ENCODE measurements at regions not wholly inside any gene's neighbourhood (a gene's known extent, or its start where the extent isn't known, plus 50 kb on each side); places are given as distances from the start of the nearest gene placed in this dataset.

DNA sequence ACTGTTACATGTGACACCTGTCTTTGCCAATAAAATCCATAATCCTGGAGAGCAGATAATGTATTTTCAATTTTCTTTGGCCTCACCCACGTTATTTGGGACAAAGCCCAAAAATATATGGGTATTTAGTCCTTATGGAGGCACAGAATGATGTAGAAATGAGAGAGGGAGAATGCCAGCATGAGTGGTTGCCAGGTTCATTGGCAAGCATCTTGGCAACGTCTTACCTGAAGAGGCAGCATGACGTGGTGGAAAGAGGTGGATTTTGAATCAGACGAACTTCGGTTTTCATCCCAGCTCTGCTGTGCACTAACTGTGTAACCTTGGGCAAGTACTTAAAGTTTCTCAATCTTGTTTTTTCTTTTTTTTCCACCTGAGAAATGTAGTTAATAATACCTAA is 969.6 kb upstream of the PIK3C3 start:
- Histone ChIP-seq H3K27me3 (ENCODE audit: insufficient read depth, low read length) (no peaks in the 10 kb centered on the region), H2AFZ (ENCODE audit: low read depth, low read length) (no peak overlapping the region), H3K9me3 (ENCODE audit: insufficient read depth, low read depth, low read length) (no peaks in the 10 kb centered on the region), H3K79me2 (ENCODE audit: insufficient read depth, low read length) (no peaks in the 10 kb centered on the region), H3K4me3 (ENCODE audit: insufficient read depth, low read depth, low read length) (no peak overlapping the region), H3K27ac (ENCODE audit: low read depth, low read length) (no peak overlapping the region), H3K9ac (ENCODE audit: low read length) (no peak overlapping the region), H3K36me3 (ENCODE audit: insufficient read depth, low read length) (no peaks in the 10 kb centered on the region), H3K4me2 (ENCODE audit: low read length) (no peak overlapping the region), H4K20me1 (ENCODE audit: insufficient read depth, low read length) (no peaks in the 10 kb centered on the region), H3K4me1 (ENCODE audit: insufficient read depth, low read length) (no peaks in the 10 kb centered on the region)
- Mint-ChIP-seq H3K9me3 (ENCODE audit: unreplicated experiment) (peaks cover 2% of the 10 kb centered on the region), H3K27me3 (ENCODE audit: low read depth, unreplicated experiment) (no peaks in the 10 kb centered on the region), H3K4me1 (ENCODE audit: low read depth, unreplicated experiment) (no peaks in the 10 kb centered on the region), H3K36me3 (ENCODE audit: low read depth, unreplicated experiment) (no peaks in the 10 kb centered on the region), H3K27ac (ENCODE audit: unreplicated experiment) (no peak overlapping the region), H3K4me3 (ENCODE audit: unreplicated experiment) (no peak overlapping the region)
- DNase-seq (ENCODE audit: low read depth): no peak
- TF ChIP-seq, protein P1, sequence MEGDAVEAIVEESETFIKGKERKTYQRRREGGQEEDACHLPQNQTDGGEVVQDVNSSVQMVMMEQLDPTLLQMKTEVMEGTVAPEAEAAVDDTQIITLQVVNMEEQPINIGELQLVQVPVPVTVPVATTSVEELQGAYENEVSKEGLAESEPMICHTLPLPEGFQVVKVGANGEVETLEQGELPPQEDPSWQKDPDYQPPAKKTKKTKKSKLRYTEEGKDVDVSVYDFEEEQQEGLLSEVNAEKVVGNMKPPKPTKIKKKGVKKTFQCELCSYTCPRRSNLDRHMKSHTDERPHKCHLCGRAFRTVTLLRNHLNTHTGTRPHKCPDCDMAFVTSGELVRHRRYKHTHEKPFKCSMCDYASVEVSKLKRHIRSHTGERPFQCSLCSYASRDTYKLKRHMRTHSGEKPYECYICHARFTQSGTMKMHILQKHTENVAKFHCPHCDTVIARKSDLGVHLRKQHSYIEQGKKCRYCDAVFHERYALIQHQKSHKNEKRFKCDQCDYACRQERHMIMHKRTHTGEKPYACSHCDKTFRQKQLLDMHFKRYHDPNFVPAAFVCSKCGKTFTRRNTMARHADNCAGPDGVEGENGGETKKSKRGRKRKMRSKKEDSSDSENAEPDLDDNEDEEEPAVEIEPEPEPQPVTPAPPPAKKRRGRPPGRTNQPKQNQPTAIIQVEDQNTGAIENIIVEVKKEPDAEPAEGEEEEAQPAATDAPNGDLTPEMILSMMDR (IDR thresholded peaks at IDR 0.05; ENCODE audit: insufficient read depth, low read depth, low read length): no peak
- no peak for TF ChIP-seq EZH2 (IDR thresholded peaks at IDR 0.05; ENCODE audit: insufficient read depth, low read length)
- no peak for FAIRE-seq

DNA sequence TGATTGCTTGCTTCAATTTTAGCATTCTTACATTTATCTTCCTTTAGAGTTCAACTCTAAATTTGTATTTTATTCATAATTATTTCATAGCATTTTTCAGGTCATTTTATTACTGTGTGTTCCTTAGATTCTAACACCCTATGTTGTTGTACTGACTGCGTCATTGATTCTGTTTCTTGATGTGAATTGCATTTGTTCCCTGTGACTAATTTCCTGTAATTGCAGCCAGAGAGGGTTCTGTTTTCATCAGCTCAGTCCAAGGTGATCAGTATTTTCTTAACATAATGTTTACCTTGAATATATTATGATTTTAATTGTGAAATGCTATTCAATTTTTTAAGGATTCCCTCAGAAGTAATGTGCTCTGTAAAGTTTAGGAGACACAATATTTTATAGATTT is 970.2 kb upstream of the PIK3C3 start:
- Histone ChIP-seq H3K27ac (ENCODE audit: low read depth, low read length) (no peak overlapping the region), H3K4me1 (ENCODE audit: insufficient read depth, low read length) (no peaks in the 10 kb centered on the region), H3K4me3 (ENCODE audit: insufficient read depth, low read depth, low read length) (no peak overlapping the region), H4K20me1 (ENCODE audit: insufficient read depth, low read length) (no peaks in the 10 kb centered on the region), H3K27me3 (ENCODE audit: insufficient read depth, low read length) (no peaks in the 10 kb centered on the region), H3K9ac (ENCODE audit: low read length) (no peak overlapping the region), H3K9me3 (ENCODE audit: insufficient read depth, low read depth, low read length) (no peaks in the 10 kb centered on the region), H2AFZ (ENCODE audit: low read depth, low read length) (no peak overlapping the region), H3K4me2 (ENCODE audit: low read length) (no peak overlapping the region), H3K79me2 (ENCODE audit: insufficient read depth, low read length) (no peaks in the 10 kb centered on the region), H3K36me3 (ENCODE audit: insufficient read depth, low read length) (no peaks in the 10 kb centered on the region)
- H3K27me3 Mint-ChIP-seq (ENCODE audit: low read depth, unreplicated experiment): no peaks in the 10 kb centered on the region
- no peaks in the 10 kb centered on the region for H3K4me1 Mint-ChIP-seq (ENCODE audit: low read depth, unreplicated experiment)
- no peak overlapping the region for H3K4me3 Mint-ChIP-seq (ENCODE audit: unreplicated experiment)
- TF ChIP-seq, protein P1 (IDR thresholded peaks at IDR 0.05; ENCODE audit: insufficient read depth, low read depth, low read length): no peak
- TF ChIP-seq EZH2 (IDR thresholded peaks at IDR 0.05; ENCODE audit: insufficient read depth, low read length): no peak
- FAIRE-seq: no peak
- peaks cover 2% of the 10 kb centered on the region for H3K9me3 Mint-ChIP-seq (ENCODE audit: unreplicated experiment)
- no peaks in the 10 kb centered on the region for H3K36me3 Mint-ChIP-seq (ENCODE audit: low read depth, unreplicated experiment)
- DNase-seq (ENCODE audit: low read depth): peak; percentile 2
- H3K27ac Mint-ChIP-seq (ENCODE audit: unreplicated experiment): no peak overlapping the region

DNA sequence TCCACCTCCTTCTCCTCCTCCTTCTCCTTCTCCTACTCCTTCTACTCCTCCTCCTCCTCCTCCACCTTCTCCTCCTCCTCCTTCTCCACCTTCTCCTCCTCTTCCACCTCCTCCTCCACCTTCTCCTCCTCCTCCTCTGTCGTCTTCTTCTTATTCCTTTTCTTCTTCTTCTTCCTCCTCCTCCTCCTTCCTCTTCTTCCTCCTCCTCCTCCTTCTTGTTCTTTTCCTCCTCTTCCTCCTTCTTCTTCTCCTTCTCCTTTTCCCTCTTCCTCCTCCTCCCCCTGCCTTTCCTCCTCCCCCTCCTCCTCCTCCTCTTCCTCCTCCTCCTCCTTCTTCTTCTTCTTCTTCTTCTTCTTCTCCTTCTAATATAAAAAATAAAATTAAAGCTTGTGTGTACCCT is 971.2 kb upstream of the PIK3C3 start:
- DNase-seq (ENCODE audit: low read depth) (no peak), FAIRE-seq (no peak)
- Histone ChIP-seq H3K27ac (ENCODE audit: low read depth, low read length) (no peak overlapping the region), H2AFZ (ENCODE audit: low read depth, low read length) (no peak overlapping the region), H3K36me3 (ENCODE audit: insufficient read depth, low read length) (no peaks in the 10 kb centered on the region), H3K9ac (ENCODE audit: low read length) (no peak overlapping the region), H3K4me2 (ENCODE audit: low read length) (no peak overlapping the region), H3K4me3 (ENCODE audit: insufficient read depth, low read depth, low read length) (no peak overlapping the region), H3K4me1 (ENCODE audit: insufficient read depth, low read length) (no peaks in the 10 kb centered on the region), H3K79me2 (ENCODE audit: insufficient read depth, low read length) (no peaks in the 10 kb centered on the region), H3K9me3 (ENCODE audit: insufficient read depth, low read depth, low read length) (no peaks in the 10 kb centered on the region), H4K20me1 (ENCODE audit: insufficient read depth, low read length) (no peaks in the 10 kb centered on the region), H3K27me3 (ENCODE audit: insufficient read depth, low read length) (no peaks in the 10 kb centered on the region)
- no peak overlapping the region for H3K4me3 Mint-ChIP-seq (ENCODE audit: unreplicated experiment)
- H3K9me3 Mint-ChIP-seq (ENCODE audit: unreplicated experiment): peaks cover 2% of the 10 kb centered on the region
- H3K4me1 Mint-ChIP-seq (ENCODE audit: low read depth, unreplicated experiment): no peaks in the 10 kb centered on the region
- H3K27ac Mint-ChIP-seq (ENCODE audit: unreplicated experiment): no peak overlapping the region
- no peaks in the 10 kb centered on the region for H3K36me3 Mint-ChIP-seq (ENCODE audit: low read depth, unreplicated experiment)
- TF ChIP-seq, protein P1 (IDR thresholded peaks at IDR 0.05; ENCODE audit: insufficient read depth, low read depth, low read length): no peak
- TF ChIP-seq EZH2 (IDR thresholded peaks at IDR 0.05; ENCODE audit: insufficient read depth, low read length): no peak
- H3K27me3 Mint-ChIP-seq (ENCODE audit: low read depth, unreplicated experiment): no peaks in the 10 kb centered on the region
